ENCODE measurements at regions not wholly inside any gene's neighbourhood (a gene's known extent, or its start where the extent isn't known, plus 50 kb on each side); places are given as distances from the start of the nearest gene placed in this dataset.
A peak's percentile ranks its signal among the peaks of the same experiment; 100 is the strongest.

DNA sequence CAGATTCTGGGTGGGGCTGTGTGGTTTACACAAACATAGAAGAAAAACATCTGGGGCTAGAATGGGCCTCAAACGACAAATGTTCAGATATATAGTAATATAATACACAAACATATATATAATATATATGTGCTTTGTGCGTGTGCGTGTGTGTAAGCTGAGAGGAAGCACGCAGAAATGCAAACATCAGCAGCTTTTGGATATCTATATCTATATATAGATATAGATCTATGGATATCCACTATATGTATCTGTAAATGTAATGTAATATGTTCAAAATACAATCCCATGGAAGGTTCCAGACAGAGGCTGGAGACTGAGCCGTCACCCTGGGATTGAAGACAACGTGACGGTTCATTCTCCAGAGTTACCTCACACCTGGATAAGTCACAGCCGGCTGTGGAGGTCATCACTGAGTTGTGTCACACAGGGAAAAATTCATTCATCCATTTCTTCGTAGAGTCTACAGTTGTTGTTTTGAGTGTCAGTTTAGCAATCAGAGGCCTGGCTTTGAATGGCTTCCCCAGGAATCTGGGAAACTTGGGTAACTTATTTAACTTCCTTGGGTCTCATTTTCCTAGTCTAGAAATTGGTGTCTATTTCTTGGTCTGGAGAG lies 123.0 kb upstream of the CPEB4 start:
- DNase-seq: no peak

DNA sequence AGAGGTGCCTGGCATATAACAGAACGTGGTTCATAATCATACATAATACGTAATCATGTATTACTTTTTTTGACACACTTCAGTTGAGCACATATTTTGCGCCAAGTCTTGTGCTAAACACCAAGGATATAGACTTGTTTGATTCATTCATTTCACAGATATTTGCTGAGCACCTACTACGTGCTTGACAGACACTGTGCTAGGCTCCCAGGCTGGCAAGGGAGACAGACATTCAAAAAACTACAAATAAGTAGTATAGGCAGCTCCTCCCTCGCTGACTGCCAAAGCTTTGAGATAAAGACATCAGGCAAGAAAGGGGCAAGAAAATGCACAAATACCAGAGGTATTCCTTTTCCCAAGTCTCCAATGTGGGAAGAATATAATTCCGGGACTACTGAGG lies 122.5 kb upstream of the CPEB4 start:
- no peak for DNase-seq

DNA sequence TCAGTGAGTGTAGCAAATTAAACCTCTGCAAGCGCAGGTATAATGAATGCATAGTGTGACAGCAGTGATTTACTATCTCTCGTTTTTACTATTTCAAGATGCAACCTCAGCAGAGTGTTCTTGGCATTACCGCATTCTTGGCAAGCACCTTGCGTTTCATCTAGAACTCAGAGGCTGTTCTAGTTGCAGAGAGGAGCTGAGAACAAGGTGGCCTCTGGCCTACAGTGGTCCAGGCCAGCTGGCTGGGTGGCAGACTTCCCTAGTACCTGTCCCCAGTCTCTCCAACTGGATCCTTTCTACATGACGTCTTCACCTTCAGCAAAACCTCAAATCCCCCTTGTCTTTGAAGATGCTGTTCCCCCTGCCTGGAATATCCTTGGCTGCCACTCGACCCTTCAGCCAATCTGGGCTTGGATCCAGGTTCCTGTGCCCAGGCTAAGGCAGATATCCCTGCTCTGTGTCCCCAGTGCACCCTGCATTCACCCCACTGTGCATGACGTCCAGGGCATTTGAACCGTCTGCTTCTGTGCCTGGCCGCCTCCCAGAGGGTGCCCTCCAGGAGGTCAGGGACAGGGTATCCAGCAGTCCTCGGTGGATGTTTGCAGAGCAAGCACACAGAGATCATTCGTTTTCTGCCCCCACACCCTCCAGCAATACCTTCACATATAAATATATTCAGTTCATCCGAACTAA lies 120.4 kb upstream of the CPEB4 start:
- no peak for DNase-seq

DNA sequence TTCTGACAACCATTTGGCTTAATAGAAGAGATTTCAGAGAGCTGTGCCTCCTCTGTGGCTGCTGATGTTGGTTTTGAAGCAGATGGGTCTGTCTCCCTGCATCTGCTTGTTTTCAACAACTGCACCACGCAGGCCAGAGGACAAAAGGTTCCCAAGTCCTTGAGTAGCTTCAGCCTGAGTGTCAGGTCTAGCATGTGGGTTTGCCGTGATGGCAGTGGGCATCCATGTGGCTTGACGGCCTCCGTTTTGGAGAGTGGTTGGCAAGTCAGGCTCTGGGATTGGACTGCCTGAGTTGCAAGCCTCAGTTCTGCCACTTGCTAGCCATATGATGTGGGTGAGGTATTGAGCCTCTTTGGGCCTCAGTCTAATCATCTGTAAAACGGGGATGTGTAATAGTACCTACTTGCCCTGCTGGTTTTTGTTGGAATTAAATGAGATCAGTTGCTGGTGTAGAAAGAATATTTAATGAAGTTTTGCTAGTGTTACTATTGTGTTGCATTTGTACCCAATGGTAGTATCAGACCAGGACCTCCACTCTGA lies 119.8 kb upstream of the CPEB4 start:
- no peak for DNase-seq

DNA sequence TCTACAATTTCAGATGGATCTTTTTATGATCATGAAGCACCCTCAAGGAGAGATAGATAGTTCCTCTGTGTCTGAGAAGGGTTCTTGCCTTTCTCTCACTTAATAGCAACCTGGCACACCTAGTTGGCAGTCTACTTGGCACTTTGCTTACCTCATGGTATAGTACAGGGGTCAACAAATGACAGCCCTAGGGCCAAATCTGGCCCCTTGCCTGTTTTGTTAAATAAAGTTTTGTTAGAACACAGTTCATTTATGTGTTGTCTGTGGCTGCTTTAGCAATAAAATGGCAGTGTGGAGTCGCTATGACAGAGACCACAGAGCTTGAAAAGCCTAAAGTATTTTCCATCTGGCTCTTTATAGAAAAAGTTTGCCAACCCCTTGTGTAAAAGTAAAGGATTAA lies 119.3 kb upstream of the CPEB4 start:
- no peak for DNase-seq

DNA sequence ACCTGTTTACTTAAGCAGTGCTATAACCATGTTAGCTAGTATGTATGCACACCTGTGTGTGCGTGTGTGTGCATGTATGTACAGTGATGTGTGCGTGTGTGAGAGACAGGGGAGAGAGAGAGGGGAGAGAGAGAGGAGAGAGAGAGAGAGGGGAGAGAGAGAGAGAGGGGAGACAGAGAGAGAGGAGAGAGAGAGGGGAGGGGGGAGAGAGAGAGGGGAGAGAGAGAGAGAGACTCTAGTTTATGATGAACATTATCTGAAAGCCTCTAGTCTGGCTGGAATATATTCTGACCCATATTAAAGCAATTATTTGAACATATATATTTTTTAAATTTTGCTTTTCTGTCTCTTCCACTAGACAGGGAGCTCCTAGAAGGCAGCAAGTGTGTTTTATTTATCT lies 117.5 kb upstream of the CPEB4 start:
- no peak for DNase-seq

DNA sequence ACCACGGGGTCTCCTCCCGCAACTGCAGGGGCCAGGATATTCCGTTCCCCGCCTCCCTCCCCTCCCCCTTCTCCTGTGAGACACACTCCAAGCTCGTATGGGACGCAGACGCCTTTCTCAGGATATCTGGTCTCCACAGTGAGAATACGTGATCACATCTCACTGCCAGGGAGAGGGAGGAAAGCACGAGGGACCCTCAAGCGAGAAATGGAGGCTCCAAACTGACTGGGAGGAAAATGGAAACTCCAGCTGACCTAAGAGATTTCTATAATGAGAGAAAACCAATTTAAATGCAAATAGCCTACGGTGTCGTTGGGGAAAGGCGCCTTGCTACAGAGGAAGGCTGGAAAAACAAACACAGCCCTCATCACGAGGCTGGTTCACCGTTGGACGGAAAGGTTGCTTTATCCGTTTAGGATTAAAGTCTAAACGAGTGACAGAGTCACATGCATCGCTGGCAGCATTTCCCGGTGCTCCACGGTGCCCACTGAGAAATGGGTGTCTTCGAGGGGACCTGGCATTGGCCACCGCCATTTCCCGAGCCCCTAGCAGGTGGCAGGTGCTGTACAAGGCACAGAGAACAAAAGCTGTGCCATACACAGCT lies 116.9 kb upstream of the CPEB4 start:
- DNase-seq: peak; percentile 50

DNA sequence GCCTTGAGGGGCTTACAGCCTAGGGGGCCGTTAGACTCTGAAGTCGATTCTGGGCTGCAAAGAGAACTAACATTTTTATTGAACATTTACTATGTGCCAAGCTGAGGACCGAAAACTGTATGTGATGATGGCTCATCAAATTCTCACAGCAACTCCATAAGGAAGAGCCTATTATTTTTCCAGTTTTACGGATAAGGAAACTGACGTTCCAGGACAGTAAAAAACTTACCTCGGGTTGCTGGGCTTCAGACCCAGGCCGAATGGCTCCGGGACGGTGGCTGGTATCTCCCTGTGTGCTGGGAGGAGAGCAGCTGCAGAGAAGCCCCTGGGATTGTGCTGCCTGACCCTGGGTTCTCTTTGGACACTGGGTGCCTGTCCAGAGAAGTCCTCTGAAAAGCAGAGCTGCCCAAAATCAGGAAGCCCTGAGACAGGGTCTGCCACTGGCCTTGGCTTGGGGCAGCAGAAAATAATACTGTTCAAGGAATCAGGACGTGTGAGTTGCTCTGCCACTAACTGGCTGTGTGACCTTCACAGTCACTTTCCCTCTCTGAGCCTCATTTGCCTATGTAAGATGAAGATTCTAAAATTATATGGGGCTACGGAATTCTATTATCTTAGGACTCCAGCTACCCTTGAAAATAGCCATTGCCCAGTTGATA lies 116.3 kb upstream of the CPEB4 start:
- no peak for DNase-seq

DNA sequence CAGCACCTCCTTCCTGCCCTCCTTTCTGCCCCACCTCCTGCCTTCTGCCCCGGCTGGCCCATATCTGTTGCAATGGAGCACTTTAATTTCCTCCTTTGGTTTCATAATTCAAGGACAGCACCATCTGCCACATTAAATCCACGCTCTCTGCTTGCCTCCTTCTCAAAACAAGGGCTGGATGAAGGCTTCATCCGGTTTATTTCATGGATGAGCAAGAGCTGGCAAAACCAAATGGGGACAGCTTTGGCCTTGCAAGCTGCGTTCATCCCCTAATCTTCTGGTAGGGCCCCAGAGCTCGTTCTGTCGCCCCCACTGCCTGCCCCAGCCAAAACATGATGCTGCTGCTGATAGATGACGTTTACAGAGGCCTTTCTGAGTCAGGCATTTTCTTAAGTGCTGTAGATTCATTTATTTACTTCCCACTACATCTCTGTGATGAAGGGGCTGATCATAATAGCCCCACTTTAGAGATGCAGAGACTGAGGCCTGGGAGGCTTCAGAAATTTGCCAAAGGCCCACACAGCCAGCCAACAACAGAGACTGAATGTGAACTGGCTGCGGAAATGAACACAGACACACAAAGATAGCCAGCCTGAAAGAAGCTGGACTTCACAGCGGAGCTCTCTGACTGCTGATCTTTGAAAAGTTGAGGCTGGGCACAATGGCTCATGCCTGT lies 115.6 kb upstream of the CPEB4 start:
- no peak for DNase-seq

DNA sequence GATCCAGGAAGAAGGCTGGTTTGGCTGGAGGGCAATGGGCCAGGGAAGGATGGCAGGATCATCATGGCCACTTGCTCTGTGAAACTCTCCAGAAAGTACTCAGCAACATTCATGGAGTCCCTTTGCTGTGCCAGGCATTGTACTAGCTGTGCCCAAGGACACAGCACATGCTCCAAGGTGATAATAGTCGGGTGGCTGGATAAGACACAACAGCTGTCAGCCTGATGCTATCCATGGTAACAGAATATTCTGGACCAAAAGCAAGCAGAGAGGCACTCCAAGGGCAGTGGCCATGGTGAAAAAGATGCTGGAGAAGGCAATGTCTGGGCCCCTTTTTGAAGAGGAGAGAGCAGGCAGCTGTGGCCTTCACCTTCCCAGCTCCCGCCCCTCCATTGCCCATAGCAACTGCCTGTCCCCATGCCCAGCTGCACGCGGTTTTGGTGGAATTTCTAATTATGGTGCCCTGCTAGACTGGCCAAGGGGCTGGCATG lies 113.8 kb upstream of the CPEB4 start:
- no peak for DNase-seq

DNA sequence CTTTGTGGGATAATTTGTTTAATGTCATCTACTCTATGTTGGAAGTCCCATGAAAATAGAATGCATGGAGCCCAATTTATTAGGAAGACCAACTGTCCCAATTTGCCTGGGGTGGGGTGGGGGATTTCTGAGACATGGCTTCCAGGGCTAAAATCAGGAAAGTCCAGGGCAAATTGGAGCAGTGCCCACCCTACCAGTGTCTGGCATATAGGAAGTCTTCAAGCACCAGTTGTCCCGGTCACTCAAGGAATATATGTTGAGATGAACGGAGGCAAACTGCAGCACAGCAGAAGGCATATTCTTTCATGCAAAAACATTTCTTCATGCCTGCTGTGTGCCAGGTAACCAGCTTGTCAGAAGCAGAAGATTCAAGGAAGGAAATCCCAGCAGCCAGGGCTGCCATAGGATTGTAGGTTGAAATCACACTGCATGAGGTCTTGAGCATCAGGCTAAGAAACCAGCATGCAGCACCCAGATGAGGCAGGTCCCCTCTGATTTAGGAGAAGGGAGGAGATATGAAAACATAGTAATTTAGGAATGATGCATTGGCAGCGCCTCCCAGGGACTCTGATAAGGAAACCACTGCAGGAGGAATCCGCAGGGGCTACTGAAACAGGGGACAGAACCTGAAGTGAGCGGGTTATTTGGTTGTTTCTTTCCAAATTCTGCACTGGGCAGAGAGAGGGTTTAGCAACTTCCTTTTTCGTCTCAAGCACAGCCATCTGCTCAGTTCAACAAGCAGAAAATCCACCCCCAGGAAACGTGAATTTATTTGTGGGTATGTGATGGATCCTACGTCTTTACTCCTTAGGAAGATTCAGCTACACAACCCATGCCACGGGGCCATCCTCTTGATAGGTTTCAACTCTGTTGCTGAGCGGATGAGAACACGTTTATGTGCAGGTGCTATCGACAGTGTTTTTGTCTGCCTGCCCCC lies 112.6 kb upstream of the CPEB4 start:
- no peak for DNase-seq

DNA sequence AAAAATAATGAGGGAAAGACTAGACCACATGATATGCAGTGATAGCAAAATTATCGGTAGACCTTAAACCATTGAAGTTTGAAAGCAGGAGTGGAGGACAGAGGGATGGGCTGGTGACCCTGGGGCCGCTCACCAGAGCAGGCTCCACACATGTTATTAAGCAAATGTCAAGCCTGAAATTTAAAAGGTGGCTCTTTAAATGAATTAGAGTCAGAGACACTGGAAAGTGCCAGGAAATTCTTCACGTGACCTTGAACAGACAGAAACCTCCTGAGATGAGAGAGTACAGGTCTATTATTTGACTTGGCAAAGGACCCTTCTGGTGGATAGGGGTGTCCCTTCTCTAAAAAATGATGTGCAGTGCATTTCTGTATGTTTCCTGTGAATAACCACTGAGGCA lies 111.0 kb upstream of the CPEB4 start:
- no peak for DNase-seq

DNA sequence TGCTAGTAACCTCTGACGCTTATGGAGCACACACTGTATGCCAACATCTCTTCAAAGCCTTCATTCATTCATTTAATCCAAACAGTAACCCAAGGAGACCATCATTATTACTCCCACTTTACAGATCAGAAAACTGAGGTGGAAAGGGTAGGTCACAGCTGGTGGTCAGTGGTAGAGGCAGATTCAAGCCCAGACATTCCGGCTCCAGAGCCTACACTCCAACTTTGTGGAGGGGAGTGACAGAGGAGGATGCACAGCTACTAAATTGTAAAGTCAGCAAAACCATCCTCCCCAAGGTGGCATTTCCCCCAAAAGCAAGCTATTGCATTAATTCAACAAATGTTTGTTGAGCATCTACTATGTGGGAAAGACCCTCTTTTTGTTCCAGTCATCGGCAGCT lies 110.5 kb upstream of the CPEB4 start:
- no peak for DNase-seq

DNA sequence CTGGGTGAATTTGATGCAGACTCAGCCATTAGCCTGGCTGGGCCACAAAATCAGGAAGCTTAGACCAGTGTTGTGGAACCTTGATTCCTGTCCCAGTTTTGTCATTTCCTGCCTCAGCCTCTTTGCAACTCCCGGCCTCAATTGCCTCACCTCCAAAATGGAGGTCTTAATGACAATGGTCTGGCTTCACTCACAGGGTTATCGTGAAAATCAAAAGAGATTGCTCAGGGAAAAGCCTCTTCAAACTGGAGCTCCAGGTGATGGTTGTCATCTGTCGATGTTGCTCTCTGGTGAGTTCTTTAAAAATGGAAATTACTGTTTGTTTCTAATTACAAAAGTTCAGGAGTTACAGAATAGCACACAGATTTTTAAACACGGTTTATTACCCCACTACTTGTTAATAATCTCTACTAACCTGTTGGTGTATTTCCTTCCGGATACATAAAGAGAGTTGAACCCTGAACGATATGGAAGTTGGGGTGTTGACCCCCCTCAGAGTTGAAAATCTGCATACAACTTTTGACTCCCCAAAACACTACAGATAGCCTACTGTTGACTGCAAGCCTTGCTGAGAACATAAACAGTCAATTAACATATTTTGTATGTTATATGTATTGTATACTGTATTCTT lies 109.9 kb upstream of the CPEB4 start:
- DNase-seq: no peak

DNA sequence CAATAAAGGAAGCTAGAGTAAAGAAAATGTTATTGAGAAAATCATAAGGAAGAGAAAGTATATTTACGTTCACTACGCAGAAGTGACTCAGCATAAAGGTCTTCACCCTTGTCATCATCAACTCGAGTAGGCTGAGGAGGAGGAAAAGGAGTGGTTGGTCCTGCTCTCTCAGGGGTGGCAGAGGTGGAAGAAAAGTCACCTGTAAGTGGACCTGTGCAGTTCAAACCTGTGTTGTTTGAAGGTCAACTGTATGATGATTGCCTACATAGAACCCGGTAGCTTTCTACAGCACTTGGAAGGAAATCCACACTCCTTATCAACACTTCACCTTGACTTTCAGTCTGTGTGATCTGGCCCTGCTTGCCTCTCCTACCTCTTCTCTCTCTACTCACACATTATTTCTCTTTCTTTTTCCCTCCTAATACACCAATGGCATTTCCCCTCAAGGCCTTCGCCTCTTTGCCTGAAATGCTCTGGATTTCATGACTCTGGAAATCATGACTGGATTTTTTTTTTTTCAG lies 109.3 kb upstream of the CPEB4 start:
- DNase-seq: no peak

DNA sequence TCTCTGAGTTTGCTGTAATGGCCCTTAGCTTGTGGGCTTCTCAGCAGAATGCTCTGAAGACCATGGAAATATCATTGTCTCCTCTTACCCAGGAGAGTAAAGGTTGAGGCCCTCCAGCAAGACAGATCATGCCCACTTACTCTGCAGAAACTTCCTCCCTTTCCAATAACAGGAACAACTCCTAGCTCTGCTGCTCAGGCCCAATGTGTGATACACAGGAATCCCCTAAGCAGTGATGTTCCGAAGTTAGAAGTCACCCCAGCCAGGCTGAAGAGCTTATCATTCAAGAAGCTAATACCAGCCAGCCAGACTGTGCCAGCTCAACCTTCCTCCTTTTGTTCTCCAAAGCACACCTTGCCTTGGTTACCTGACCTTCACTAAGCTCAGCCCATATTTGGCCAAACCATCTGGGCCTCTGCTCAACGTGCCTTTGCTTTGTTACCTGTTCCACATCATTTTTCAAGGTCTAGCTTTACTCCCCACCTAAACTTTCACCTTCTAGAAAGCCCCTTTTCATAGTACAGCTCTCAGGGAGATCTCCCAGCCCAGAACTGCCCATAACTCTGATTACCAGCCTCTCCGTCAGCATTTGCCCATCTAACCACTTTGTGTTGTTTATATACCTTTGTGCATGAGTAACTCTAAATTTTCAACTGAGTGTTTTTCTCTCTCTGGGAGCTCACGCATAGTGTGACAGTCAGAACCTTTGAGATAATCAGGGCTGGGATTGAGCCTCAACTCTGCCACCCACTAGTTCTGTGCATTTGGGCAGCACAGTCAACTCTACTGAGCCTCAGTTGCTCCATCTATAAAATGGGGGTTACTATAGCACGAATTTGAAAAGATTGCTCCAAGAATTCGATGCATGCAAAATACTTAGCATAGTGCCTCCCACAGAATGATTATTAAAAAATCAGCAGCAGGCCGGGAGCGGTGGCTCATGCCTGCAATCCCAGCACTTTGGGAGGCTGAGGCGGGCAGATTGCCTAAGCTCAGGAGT lies 107.6 kb upstream of the CPEB4 start:
- no peak for DNase-seq

DNA sequence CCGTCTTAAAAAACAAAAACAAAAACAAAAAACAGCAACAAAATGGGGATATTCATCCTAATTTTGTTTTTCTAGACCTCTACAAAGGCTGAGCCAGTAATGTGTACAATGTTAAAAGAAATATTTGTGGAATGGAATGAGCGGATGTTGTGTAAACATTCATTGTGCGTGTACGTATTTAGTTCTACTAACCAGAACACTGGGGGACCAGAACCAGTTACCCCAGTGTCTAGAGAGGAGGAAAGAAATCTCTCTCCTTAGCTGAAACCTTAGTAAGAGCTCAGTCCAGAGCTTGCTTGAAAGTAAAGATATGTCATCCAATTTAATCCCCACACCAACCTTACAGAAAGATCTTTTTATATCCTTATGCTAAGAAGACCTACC lies 106.7 kb upstream of the CPEB4 start:
- DNase-seq: no peak

DNA sequence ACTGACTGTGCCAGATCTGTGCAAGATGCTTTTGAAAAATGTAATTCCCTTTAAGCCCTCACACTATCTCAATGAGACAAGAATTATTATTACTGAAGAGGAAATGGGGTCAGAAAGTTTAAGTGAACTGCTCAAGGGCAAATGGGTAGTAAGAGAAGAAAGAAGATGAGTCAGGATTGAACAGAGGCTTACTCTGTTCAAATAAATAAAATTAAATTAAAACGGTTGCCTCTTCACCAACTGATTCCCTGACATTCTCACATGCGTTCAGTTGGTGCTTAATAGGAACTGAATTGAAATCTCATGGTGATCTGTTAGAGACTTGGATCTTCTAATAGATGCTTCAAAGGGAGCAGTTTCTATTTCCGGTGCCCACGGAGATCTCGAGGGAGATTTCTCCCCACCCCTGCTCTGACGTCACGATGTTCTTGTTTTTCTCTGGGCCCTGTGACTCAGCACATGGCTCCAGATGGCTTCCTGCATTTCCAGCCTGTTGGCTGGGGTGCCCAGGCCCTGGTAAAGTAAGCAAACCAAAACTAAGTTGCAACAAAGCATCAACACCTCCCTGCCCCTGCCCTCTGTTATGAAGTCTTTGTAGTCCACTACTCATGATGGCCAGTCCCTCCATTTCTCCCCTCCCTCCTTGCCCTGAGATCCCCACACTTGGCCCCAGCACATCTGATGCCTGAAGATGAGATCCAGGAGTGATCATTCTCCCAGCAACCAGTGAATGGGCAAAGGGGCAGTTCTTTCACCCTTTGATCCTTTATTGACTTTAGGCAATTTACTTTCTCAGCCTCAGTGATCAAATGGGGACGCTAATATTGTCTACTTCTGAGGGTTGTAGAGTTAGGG lies 106.1 kb upstream of the CPEB4 start:
- no peak for DNase-seq
